OCI-LY7 (cell line): ENCODE measurements at regions not wholly inside any gene's neighbourhood (a gene's known extent, or its start where the extent isn't known, plus 50 kb on each side); places are given as distances from the start of the nearest gene placed in this dataset.

Experiments used
- BruUV-seq: library from RNA; stranded (reverse); fragments of 400-500 nt; replicated peaks from 2 replicates; lab custom pipeline; 2021; lab: Mats Ljungman, UMichigan
- CTCF ChIA-PET: fragments of 300-600 bp; sonication (Branson Sonifier 250); formaldehyde crosslinking; loops from one replicate; lab custom pipeline; 2022; ENCODE audit warnings: antibody characterized with exemption; ENCODE audit not compliant: unreplicated experiment; lab: Charles Lee
- POLR2A ChIA-PET: fragments of 300-600 bp; sonication (Branson Sonifier 250); formaldehyde crosslinking; loops from one replicate; lab custom pipeline; 2022; ENCODE audit warnings: antibody characterized with exemption; lab: Charles Lee
- DNase-seq: peaks from one replicate; pipeline ENCODE4 v3.0.0-alpha.2; 2015; ENCODE audit warnings: low spot score
- H2AFZ ChIP-seq: fragments of 200-600 bp; sonication (generic), shearing (Covaris generic); 2 replicates; pipeline ENCODE4 v1.6.1; 2014; ENCODE audit warnings: mild to moderate bottlenecking, antibody characterized with exemption, low read length, moderate library complexity
- H3K27ac ChIP-seq: fragments of 200-600 bp; sonication (generic); 2 replicates; pipeline ENCODE4 v1.5.1; 2014; ENCODE audit warnings: mixed run types, low read depth, mild to moderate bottlenecking, moderate library complexity, low read length, inconsistent platforms; ENCODE audit not compliant: poor library complexity, severe bottlenecking
- H3K36me3 ChIP-seq: fragments of 200-600 bp; sonication (generic); 2 replicates; pipeline ENCODE4 v1.6.1; 2014; ENCODE audit warnings: mild to moderate bottlenecking, antibody characterized with exemption, low read length, moderate library complexity, mixed read lengths; ENCODE audit not compliant: insufficient read depth
- H3K4me1 ChIP-seq: fragments of 200-600 bp; sonication (generic); 2 replicates; pipeline ENCODE4 v1.5.1; 2014; ENCODE audit warnings: mild to moderate bottlenecking, low read length; ENCODE audit not compliant: insufficient read depth, poor library complexity, severe bottlenecking
- H3K4me2 ChIP-seq: fragments of 200-600 bp; sonication (generic); 2 replicates; pipeline ENCODE4 v1.6.1; 2014; ENCODE audit warnings: mild to moderate bottlenecking, low read length
- H3K4me3 ChIP-seq: fragments of 200-600 bp; sonication (generic); 2 replicates; pipeline ENCODE4 v1.5.1; 2014; ENCODE audit warnings: mild to moderate bottlenecking, low read depth, low read length; ENCODE audit not compliant: poor library complexity, severe bottlenecking
- H3K79me2 ChIP-seq: fragments of 200-600 bp; sonication (generic); 2 replicates; pipeline ENCODE4 v1.6.1; 2016; ENCODE audit warnings: low read depth, mild to moderate bottlenecking, low read length, moderate library complexity, mixed read lengths; ENCODE audit not compliant: insufficient read depth
- H3K9me2 ChIP-seq: fragments of 200-600 bp; sonication (generic); 2 replicates; pipeline ENCODE4 v1.6.1; 2016; ENCODE audit warnings: mild to moderate bottlenecking, low read length, mixed read lengths; ENCODE audit not compliant: insufficient read depth
- H3K9me3 ChIP-seq: fragments of 200-600 bp; sonication (generic); 2 replicates; pipeline ENCODE4 v1.6.1; 2014; ENCODE audit warnings: mild to moderate bottlenecking, mixed run types, low read length, mixed read lengths
- H4K20me1 ChIP-seq: fragments of 200-600 bp; sonication (generic); 2 replicates; pipeline ENCODE4 v1.6.1; 2014; ENCODE audit warnings: mild to moderate bottlenecking, antibody characterized with exemption, low read length, moderate library complexity, mixed read lengths; ENCODE audit not compliant: insufficient read depth
- CTCF ChIP-seq: fragments of 200-600 bp; sonication (generic); conservative IDR thresholded peaks from 2 replicates; pipeline ENCODE4 v1.5.1; 2014; ENCODE audit warnings: mild to moderate bottlenecking, antibody characterized with exemption, low read length, moderate library complexity, mixed read lengths
- EZH2phosphoT487 ChIP-seq: fragments of 200-600 bp; sonication (generic); IDR thresholded peaks from 2 replicates; pipeline ENCODE4 v1.6.1; 2018; ENCODE audit warnings: low read depth, borderline replicate concordance, mild to moderate bottlenecking, mixed run types, antibody characterized with exemption, low read length, moderate library complexity, mixed read lengths
- intact Hi-C: fragments of 100-400 bp; cut with micrococcal nuclease; formaldehyde crosslinking; loops from one replicate; pipeline ENCODE4 v1.10.0; 2022; ENCODE audit not compliant: unreplicated experiment

- H3K4me2 ChIP-seq = no peak overlapping the region
- intact Hi-C loops = no loop called here
- BruUV-seq = no TSS peak
- H3K36me3 ChIP-seq = no peaks in the 10 kb centered on the region
- no peak for TF ChIP-seq EZH2phosphoT487
- no peak for TF ChIP-seq CTCF
- H3K9me3 ChIP-seq = no peaks in the 10 kb centered on the region
- ChIA-PET POLR2A (no interaction called here), CTCF (no interaction called here)
- no peak overlapping the region for H3K4me3 ChIP-seq
- no peaks in the 10 kb centered on the region for H3K79me2 ChIP-seq
- no peak overlapping the region for H3K27ac ChIP-seq
- H2AFZ ChIP-seq = no peak overlapping the region
- no peak for DNase-seq
- H4K20me1 ChIP-seq = no peaks in the 10 kb centered on the region
- H3K9me2 ChIP-seq = no peaks in the 10 kb centered on the region
- H3K4me1 ChIP-seq = no peaks in the 10 kb centered on the region
These were observed 282.0 kb downstream of the MAP2K4 start for GRCh38 chr17:12302711-12303110.

GRCh38 chr17:12310811-12311210 is 290.1 kb downstream of the MAP2K4 start:
- Histone ChIP-seq H3K4me2 (no peak overlapping the region), H3K79me2 (no peaks in the 10 kb centered on the region), H3K27ac (no peak overlapping the region), H3K9me3 (no peaks in the 10 kb centered on the region), H3K4me1 (no peaks in the 10 kb centered on the region), H3K9me2 (no peaks in the 10 kb centered on the region), H4K20me1 (no peaks in the 10 kb centered on the region), H3K4me3 (no peak overlapping the region), H2AFZ (no peak overlapping the region), H3K36me3 (no peaks in the 10 kb centered on the region)
- BruUV-seq = no TSS peak
- intact Hi-C loops = no loop called here
- ChIA-PET POLR2A (no interaction called here), CTCF (no interaction called here)
- TF ChIP-seq EZH2phosphoT487 (no peak), CTCF (no peak)
- no peak for DNase-seq

GRCh38 chr17:12312692-12313091 is 292.0 kb downstream of the MAP2K4 start:
- Histone ChIP-seq H4K20me1 (no peaks in the 10 kb centered on the region), H3K4me3 (no peak overlapping the region), H2AFZ (no peak overlapping the region), H3K9me3 (no peaks in the 10 kb centered on the region), H3K4me2 (no peak overlapping the region), H3K9me2 (no peaks in the 10 kb centered on the region), H3K36me3 (no peaks in the 10 kb centered on the region), H3K4me1 (no peaks in the 10 kb centered on the region), H3K79me2 (no peaks in the 10 kb centered on the region), H3K27ac (no peak overlapping the region)
- POLR2A ChIA-PET = no interaction called here
- intact Hi-C loops = no loop called here
- TF ChIP-seq EZH2phosphoT487 (no peak), CTCF (no peak)
- no peak for DNase-seq
- CTCF ChIA-PET = no interaction called here
- no TSS peak for BruUV-seq
